ENCODE measurements at regions not wholly inside any gene's neighbourhood (a gene's known extent, or its start where the extent isn't known, plus 50 kb on each side); places are given as distances from the start of the nearest gene placed in this dataset.

DNA sequence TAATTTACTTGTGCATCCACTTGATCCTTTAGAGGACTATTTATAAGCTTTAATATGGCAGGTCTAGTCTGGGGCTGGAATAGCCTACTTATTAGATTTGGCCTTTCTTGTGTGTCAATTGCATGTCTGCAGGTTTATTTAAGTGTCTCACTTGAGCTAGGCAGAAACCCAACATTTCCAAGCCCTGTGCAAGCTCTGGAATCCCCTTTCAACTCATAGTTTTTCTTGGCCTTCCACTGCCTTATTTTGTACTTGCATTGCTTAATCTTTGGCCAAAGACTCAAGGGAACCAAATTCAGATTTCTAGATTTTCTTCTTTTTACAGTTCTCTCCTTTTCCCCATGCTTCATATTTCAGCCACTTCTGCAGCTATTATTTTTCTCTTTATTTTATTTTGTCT lies 102.4 kb upstream of the RFX3 start (continued):
- TF ChIP-seq, protein P1, sequence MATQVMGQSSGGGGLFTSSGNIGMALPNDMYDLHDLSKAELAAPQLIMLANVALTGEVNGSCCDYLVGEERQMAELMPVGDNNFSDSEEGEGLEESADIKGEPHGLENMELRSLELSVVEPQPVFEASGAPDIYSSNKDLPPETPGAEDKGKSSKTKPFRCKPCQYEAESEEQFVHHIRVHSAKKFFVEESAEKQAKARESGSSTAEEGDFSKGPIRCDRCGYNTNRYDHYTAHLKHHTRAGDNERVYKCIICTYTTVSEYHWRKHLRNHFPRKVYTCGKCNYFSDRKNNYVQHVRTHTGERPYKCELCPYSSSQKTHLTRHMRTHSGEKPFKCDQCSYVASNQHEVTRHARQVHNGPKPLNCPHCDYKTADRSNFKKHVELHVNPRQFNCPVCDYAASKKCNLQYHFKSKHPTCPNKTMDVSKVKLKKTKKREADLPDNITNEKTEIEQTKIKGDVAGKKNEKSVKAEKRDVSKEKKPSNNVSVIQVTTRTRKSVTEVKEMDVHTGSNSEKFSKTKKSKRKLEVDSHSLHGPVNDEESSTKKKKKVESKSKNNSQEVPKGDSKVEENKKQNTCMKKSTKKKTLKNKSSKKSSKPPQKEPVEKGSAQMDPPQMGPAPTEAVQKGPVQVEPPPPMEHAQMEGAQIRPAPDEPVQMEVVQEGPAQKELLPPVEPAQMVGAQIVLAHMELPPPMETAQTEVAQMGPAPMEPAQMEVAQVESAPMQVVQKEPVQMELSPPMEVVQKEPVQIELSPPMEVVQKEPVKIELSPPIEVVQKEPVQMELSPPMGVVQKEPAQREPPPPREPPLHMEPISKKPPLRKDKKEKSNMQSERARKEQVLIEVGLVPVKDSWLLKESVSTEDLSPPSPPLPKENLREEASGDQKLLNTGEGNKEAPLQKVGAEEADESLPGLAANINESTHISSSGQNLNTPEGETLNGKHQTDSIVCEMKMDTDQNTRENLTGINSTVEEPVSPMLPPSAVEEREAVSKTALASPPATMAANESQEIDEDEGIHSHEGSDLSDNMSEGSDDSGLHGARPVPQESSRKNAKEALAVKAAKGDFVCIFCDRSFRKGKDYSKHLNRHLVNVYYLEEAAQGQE (IDR thresholded peaks at IDR 0.05) = no peak
- no peak for TF ChIP-seq RAD21 (IDR thresholded peaks at IDR 0.05)

DNA sequence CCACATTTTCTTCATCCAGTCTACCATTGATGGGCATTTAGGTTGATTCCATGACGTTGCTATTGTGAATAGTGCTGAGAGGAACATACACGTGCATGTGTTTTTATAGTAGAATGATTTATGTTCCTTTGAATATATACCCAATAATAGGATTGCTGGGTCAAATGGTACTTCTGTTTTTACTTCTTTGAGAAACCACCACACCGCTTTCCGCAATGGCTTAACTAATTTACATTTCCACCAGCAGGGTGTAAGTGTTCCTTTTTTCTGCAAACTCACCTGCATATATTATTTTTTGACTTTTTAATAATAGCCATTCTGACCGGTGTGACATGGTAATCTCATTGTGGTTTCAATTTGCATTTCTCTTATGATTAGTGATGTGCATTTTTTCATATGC lies 82.2 kb upstream of the RFX3 start:
- no peak for DNase-seq (ENCODE audit: low spot score)
- TF ChIP-seq, protein P1 (IDR thresholded peaks at IDR 0.05) = no peak
- no peak for TF ChIP-seq NR2F2 (IDR thresholded peaks at IDR 0.05)
- TF ChIP-seq YY1 (IDR thresholded peaks at IDR 0.05) = no peak
- TF ChIP-seq RXRA (IDR thresholded peaks at IDR 0.05) = no peak
- TF ChIP-seq, protein P2, sequence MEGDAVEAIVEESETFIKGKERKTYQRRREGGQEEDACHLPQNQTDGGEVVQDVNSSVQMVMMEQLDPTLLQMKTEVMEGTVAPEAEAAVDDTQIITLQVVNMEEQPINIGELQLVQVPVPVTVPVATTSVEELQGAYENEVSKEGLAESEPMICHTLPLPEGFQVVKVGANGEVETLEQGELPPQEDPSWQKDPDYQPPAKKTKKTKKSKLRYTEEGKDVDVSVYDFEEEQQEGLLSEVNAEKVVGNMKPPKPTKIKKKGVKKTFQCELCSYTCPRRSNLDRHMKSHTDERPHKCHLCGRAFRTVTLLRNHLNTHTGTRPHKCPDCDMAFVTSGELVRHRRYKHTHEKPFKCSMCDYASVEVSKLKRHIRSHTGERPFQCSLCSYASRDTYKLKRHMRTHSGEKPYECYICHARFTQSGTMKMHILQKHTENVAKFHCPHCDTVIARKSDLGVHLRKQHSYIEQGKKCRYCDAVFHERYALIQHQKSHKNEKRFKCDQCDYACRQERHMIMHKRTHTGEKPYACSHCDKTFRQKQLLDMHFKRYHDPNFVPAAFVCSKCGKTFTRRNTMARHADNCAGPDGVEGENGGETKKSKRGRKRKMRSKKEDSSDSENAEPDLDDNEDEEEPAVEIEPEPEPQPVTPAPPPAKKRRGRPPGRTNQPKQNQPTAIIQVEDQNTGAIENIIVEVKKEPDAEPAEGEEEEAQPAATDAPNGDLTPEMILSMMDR (IDR thresholded peaks at IDR 0.05; ENCODE audit: low read depth, low read length, missing input control) = no peak
- H3K9me3 ChIP-seq (ENCODE audit: control insufficient read depth in 4 of 4, low read length in 3 of 4) = no peaks in the 10 kb centered on the region
- H3K4me1 ChIP-seq (ENCODE audit: control insufficient read depth in 4 of 4, insufficient read depth in 4 of 4, low read length in 3 of 4) = no peaks in the 10 kb centered on the region
- H3K27ac ChIP-seq (ENCODE audit: low read depth in 1 of 2, low read length in 2 of 2) = no peak overlapping the region
- no peak overlapping the region for H3K4me3 ChIP-seq (ENCODE audit: low read depth in 1 of 3, low read length in 3 of 3)
- no peaks in the 10 kb centered on the region for H3K36me3 ChIP-seq (ENCODE audit: control insufficient read depth in 4 of 4, insufficient read depth in 3 of 4, low read depth in 1 of 4, low read length in 3 of 4)
- no peaks in the 10 kb centered on the region for H3K27me3 ChIP-seq (ENCODE audit: control insufficient read depth in 4 of 4, insufficient read depth in 4 of 4, low read length in 3 of 4)
- WGBS = 90% methylated on average over 5 of the region's 5 CpGs
- no peak overlapping the region for H3K9ac ChIP-seq (ENCODE audit: low read depth in 1 of 2, low read length in 2 of 2)

DNA sequence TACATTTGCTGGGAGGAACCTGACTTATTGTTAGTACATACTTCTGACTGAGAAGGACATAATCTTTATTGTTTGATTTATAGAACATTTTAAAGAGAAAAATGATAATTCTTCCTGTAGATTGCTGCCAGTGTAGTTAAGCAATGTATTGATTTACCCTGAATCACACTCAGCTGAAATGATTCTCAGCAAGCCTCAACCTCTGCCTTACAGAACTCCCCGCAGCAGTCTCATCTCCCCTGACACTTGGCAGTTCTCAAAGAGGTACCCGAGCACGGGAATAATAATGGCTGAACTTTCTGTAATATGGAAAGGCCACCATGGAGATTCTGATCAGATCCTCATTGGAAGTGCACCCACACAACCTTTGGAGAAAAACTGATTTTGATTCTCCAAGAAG lies 74.9 kb upstream of the RFX3 start:
- Histone ChIP-seq H3K36me3 (ENCODE audit: control insufficient read depth in 4 of 4, insufficient read depth in 3 of 4, low read depth in 1 of 4, low read length in 3 of 4) (no peaks in the 10 kb centered on the region), H3K27ac (ENCODE audit: low read depth in 1 of 2, low read length in 2 of 2) (no peak overlapping the region), H3K4me3 (ENCODE audit: low read depth in 1 of 3, low read length in 3 of 3) (no peak overlapping the region), H3K4me1 (ENCODE audit: control insufficient read depth in 4 of 4, insufficient read depth in 4 of 4, low read length in 3 of 4) (no peaks in the 10 kb centered on the region), H3K9ac (ENCODE audit: low read depth in 1 of 2, low read length in 2 of 2) (no peak overlapping the region), H3K27me3 (ENCODE audit: control insufficient read depth in 4 of 4, insufficient read depth in 4 of 4, low read length in 3 of 4) (no peaks in the 10 kb centered on the region), H3K9me3 (ENCODE audit: control insufficient read depth in 4 of 4, low read length in 3 of 4) (peaks cover 0 to 2% (median 0%) of the 10 kb centered on the region in 4 donors)
- TF ChIP-seq HNF4A (conservative IDR thresholded peaks at IDR 0.05) (no peak), FOXA1 (IDR thresholded peaks at IDR 0.05) (no peak), YY1 (IDR thresholded peaks at IDR 0.05) (no peak), JUND (IDR thresholded peaks at IDR 0.05) (no peak), RXRA (IDR thresholded peaks at IDR 0.05) (no peak)
- TF ChIP-seq, protein P3, sequence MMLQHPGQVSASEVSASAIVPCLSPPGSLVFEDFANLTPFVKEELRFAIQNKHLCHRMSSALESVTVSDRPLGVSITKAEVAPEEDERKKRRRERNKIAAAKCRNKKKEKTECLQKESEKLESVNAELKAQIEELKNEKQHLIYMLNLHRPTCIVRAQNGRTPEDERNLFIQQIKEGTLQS (IDR thresholded peaks at IDR 0.05) = no peak
- TF ChIP-seq, protein P4, sequence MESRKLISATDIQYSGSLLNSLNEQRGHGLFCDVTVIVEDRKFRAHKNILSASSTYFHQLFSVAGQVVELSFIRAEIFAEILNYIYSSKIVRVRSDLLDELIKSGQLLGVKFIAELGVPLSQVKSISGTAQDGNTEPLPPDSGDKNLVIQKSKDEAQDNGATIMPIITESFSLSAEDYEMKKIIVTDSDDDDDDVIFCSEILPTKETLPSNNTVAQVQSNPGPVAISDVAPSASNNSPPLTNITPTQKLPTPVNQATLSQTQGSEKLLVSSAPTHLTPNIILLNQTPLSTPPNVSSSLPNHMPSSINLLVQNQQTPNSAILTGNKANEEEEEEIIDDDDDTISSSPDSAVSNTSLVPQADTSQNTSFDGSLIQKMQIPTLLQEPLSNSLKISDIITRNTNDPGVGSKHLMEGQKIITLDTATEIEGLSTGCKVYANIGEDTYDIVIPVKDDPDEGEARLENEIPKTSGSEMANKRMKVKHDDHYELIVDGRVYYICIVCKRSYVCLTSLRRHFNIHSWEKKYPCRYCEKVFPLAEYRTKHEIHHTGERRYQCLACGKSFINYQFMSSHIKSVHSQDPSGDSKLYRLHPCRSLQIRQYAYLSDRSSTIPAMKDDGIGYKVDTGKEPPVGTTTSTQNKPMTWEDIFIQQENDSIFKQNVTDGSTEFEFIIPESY (IDR thresholded peaks at IDR 0.05) = no peak
- WGBS = 85% methylated on average over 3 of the region's 3 CpGs
- DNase-seq (ENCODE audit: low spot score) = no peak

Data from liver (tissue), 8 donors.